SJSA1 (cell line): ENCODE measurements at regions not wholly inside any gene's neighbourhood (a gene's known extent, or its start where the extent isn't known, plus 50 kb on each side); places are given as distances from the start of the nearest gene placed in this dataset.
"Not testable (repeated sequence)": the region's sequence is repeated elsewhere in the genome, so short reads cannot be mapped to it uniquely, and the experiment has no call there.

ENCODE experiments used
- DNase-seq, 2 experiments: peaks; one replicate each; pipeline ENCODE4 v3.0.0-alpha.2; 2015 to 2020; ENCODE audit warnings: low spot score in 2 of 2, low read depth in 1 of 2
- H3K27ac ChIP-seq: fragments of 250-450 bp; sonication (Bioruptor Pico); 2 replicates; pipeline ENCODE4 v1.5.1; 2020; ENCODE audit warnings: mild to moderate bottlenecking, moderate library complexity
- H3K27me3 ChIP-seq: fragments of 250-450 bp; sonication (Bioruptor Pico); replicated peaks from 2 replicates; pipeline ENCODE4 v1.5.1; 2020; ENCODE audit warnings: mild to moderate bottlenecking, moderate library complexity
- H3K36me3 ChIP-seq: fragments of 250-450 bp; sonication (Bioruptor Pico); 2 replicates; pipeline ENCODE4 v1.5.1; 2020; ENCODE audit warnings: mild to moderate bottlenecking
- H3K4me1 ChIP-seq: fragments of 250-450 bp; sonication (Bioruptor Pico); replicated peaks from 2 replicates; pipeline ENCODE4 v1.6.1; 2021; ENCODE audit warnings: mild to moderate bottlenecking
- H3K4me3 ChIP-seq: fragments of 250-450 bp; sonication (Bioruptor Pico); 2 replicates; pipeline ENCODE4 v1.5.1; 2020; ENCODE audit warnings: mild to moderate bottlenecking
- H3K9me3 ChIP-seq: fragments of 250-450 bp; sonication (Bioruptor Pico); replicated peaks from 2 replicates; pipeline ENCODE4 v1.5.1; 2020; ENCODE audit warnings: mild to moderate bottlenecking

DNA sequence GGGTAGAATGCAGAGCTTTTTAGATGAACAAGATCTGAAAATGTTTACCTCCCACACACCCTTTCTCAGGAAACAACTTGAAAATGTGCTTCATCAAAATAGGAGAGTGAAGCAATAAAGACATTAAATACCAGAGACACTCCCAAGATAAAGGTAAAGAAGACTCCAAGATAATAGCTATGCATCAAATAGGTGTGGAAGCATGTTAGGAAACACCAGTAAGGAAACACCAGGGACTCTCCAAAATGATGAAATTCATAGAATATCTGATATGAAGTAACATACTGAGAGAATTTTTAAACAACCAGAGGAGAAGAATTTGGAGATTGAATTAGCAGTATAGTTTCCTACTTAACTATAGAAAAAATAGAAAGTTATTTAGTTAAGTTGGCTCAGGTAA lies 57.0 kb downstream of the OR10A6 start:
- no peak overlapping the region for H3K4me3 ChIP-seq
- no peaks in the 10 kb centered on the region for H3K4me1 ChIP-seq
- no peaks in the 10 kb centered on the region for H3K9me3 ChIP-seq
- H3K27me3 ChIP-seq, result no peaks in the 10 kb centered on the region
- no peaks in the 10 kb centered on the region for H3K36me3 ChIP-seq
- no peak overlapping the region for H3K27ac ChIP-seq
- DNase-seq, result no peak

DNA sequence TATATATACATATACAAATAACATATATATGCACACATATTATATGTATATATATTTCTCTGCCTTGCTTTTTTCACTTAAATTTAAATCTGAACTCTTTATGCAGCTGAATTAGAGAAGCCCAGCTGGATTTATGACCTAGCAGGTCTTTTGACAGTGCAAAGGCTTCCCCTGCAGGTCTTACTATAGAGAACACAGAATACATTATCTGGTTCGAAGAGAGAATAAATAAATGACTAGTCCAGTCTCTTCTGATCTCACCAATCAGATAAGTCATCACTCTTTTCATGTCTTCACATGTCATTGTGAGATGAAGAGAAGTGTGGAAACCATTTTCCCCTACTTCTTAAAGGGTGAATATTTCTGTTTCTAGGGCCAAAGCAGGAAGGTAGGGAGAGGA lies 58.2 kb downstream of the OR10A6 start:
- no peak overlapping the region for H3K27ac ChIP-seq

GRCh38 chr11:7871056-7871455 lies 60.0 kb downstream of the OR10A6 start:
- no peaks in the 10 kb centered on the region for H3K9me3 ChIP-seq
- no peaks in the 10 kb centered on the region for H3K4me1 ChIP-seq
- no peaks in the 10 kb centered on the region for H3K36me3 ChIP-seq
- no peak overlapping the region for H3K4me3 ChIP-seq
- no peaks in the 10 kb centered on the region for H3K27me3 ChIP-seq
- no peak overlapping the region for H3K27ac ChIP-seq
- no peak for DNase-seq

More for the DNA sequence above, 58.2 kb downstream of the OR10A6 start:
- Histone ChIP-seq H3K4me1 (no peaks in the 10 kb centered on the region), H3K36me3 (no peaks in the 10 kb centered on the region), H3K27me3 (no peaks in the 10 kb centered on the region), H3K4me3 (no peak overlapping the region), H3K9me3 (no peaks in the 10 kb centered on the region)
- DNase-seq, result no peak

DNA sequence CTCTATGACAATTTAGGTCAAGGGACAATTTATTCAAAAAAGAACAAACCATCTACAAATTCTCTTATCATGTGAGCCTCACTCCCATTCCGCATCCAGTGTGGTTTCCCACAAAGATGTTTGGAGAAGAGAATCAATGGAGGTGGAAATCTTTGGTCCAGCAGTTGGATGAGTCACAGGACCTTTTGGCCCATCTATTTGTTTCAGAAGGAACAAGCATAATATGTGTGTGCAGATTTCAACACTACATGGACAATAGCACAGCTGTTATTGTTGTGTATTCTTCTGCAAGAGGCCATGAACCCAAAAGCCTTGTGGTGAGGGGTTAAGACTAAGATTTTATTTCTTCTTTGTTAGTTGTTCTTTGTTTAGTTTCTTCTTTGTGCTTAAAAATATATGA lies 61.6 kb downstream of the OR10A6 start:
- Histone ChIP-seq H3K36me3 (no peaks in the 10 kb centered on the region), H3K4me1 (no peaks in the 10 kb centered on the region), H3K27me3 (no peaks in the 10 kb centered on the region), H3K9me3 (no peaks in the 10 kb centered on the region), H3K4me3 (no peak overlapping the region), H3K27ac (no peak overlapping the region)
- peak in 1 of 2 experiments; percentile 18 for DNase-seq

- not testable (repeated sequence) for H3K4me3 ChIP-seq, H3K27me3 ChIP-seq, H3K27ac ChIP-seq, H3K36me3 ChIP-seq, H3K9me3 ChIP-seq, DNase-seq, H3K4me1 ChIP-seq
These were observed 64.5 kb upstream of the OR5P2 start for GRCh38 chr11:7861292-7861691.

DNA sequence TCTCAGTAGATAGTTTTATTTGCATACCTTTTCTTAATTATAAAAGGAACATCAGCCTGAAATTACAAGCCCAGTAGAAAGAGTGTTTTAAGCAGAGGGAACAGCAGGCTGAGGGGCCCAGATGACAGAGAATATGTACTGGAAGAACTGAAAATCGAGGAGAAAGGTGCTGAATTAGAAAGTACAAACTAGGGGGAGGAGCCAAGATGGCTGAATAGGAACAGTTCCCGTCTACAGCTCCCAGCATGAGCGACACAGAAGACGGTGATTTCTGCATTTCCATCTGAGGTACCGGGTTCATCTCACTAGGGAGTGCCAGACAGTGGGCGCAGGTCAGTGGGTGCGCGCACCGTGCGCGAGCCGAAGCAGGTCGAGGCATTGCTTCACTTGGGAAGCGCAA lies 64.1 kb upstream of the OR5P2 start:
- not testable (repeated sequence) for H3K4me1 ChIP-seq

DNA sequence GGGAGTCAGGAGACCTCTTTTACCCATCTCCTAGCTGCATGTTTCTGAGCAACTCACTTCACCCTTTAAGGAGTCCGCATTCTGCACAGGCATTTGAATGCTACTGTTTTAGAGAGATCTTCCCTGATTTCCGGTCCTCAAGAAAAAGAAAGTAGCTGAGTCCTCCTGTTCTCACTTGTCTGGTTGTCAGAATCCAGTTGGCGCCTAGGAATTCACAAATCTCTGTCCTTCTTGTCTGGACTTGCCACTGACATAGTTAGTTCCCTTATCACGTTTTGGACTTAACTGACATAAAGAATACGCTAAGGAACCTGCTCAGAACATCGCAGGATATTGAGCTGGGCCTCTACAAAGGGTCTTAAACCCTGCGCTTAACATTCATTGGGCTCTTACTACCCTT lies 61.3 kb upstream of the OR5P2 start:
- Histone ChIP-seq H3K27me3 (no peaks in the 10 kb centered on the region), H3K9me3 (no peaks in the 10 kb centered on the region), H3K36me3 (no peaks in the 10 kb centered on the region), H3K4me1 (no peaks in the 10 kb centered on the region), H3K4me3 (no peak overlapping the region), H3K27ac (no peak overlapping the region)
- no peak for DNase-seq

More for the DNA sequence above, 64.1 kb upstream of the OR5P2 start:
- not testable (repeated sequence) for H3K36me3 ChIP-seq, H3K9me3 ChIP-seq, H3K27ac ChIP-seq, DNase-seq, H3K4me3 ChIP-seq, H3K27me3 ChIP-seq

DNA sequence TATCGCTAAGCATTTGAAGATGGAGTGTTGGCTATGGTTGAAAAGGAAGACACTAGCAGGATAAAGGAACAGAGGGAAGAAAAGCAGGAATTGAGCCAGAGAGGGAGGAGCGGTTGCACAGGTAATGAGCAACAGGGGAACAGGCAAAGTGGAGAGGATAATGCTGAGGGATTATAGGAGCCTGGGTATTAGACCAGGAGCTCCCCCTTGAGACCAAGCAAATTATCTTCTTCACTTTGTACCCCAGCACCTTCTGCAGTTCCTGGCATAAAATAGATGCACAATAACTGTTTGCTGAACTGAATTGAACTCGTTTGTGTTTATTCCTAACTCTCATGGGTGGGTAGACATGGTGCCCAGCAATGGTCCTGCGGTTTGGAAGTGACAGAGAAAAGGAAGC lies 54.6 kb upstream of the OR5P2 start:
- DNase-seq, result no peak
- H3K4me1 ChIP-seq, result no peaks in the 10 kb centered on the region
- no peak overlapping the region for H3K27ac ChIP-seq
- H3K36me3 ChIP-seq, result no peaks in the 10 kb centered on the region
- H3K9me3 ChIP-seq, result no peaks in the 10 kb centered on the region
- H3K4me3 ChIP-seq, result no peak overlapping the region
- no peaks in the 10 kb centered on the region for H3K27me3 ChIP-seq

DNA sequence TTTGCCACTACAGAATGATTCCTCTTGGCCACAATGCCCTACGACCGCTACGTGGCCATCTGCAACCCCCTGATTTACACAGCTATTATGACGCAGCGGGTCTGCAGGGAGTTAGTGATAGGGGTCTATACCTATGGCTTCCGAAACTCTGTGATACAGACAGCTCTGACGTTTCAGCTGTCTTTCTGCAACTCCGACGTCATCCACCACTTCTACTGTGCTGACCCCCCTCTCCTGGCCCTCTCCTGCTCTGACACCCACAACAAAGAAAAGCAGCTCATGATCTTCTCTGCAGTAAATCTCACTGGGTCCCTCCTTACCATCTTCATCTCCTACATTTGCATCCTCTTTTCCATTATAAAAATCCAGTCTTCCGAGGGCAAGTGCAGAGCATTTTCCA lies 52.3 kb upstream of the OR5P2 start:
- Histone ChIP-seq H3K36me3 (no peaks in the 10 kb centered on the region), H3K4me3 (no peak overlapping the region), H3K27ac (no peak overlapping the region), H3K4me1 (no peaks in the 10 kb centered on the region), H3K9me3 (no peaks in the 10 kb centered on the region), H3K27me3 (no peaks in the 10 kb centered on the region)
- DNase-seq, result no peak
